KBM-7 (cell line): ENCODE measurements at regions not wholly inside any gene's neighbourhood (a gene's known extent, or its start where the extent isn't known, plus 50 kb on each side); places are given as distances from the start of the nearest gene placed in this dataset.
"Not testable (repeated sequence)": the region's sequence is repeated elsewhere in the genome, so short reads cannot be mapped to it uniquely, and the experiment has no call there.

Experiments
- DNase-seq: peaks from one replicate; pipeline ENCODE4 v3.0.0-alpha.2; 2015
- in situ Hi-C: fragments of 300-500 bp; cut with MboI; formaldehyde crosslinking; loops from 2 replicates; pipeline ENCODE4 v1.14.3; 2020; ENCODE audit warnings: low sequenced_read_pairs, low pct_unique_long_range_greater_than_20kb, mixed read lengths

DNA sequence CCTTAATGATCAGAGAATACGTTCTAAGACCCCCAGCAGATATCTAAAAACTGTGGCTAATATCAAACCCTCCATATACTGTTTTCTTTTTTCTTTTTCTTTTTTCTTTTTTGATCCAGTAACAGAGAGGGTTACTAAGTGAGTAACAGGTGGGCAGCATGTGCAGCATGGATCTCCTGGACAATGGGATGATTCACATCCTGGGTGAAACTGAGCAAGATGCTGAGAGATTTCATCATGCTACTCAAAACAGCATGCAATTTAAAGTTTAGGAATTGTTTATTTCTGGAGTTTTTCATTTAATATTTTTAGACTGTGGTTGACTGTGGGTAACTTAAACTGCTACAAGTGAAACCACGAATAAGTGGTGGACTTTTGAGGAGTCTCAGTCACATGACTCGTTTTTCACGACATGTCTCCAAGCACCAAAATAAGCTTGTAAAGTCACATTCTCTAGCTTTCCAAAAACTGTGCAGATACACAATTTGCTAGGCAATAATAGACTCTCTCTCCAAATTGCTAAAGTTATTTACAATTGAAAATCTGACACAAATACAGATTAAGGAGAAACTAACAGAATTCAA is 716.2 kb downstream of the NXPH1 start:
- no peak for DNase-seq
- in situ Hi-C loops: no loop called here

DNA sequence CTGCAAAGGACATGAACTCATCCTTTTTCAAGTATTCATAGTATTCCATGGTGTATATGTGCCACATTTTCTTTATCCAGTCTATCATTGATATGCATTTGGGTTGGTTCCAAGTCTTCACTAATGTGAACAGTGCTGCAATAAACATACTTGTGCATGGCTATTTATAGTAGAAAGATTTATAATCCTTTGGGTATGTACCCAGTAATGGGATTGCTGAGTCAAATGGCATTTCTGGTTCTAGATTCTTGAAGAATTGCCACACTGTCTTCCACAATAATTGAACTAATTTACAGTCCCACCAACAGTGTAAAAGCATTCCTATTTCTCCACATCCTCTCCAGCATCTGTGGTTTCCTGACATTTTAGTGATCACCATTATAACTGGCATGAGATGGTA is 730.3 kb downstream of the NXPH1 start:
- DNase-seq, in situ Hi-C loops: not testable (repeated sequence)

DNA sequence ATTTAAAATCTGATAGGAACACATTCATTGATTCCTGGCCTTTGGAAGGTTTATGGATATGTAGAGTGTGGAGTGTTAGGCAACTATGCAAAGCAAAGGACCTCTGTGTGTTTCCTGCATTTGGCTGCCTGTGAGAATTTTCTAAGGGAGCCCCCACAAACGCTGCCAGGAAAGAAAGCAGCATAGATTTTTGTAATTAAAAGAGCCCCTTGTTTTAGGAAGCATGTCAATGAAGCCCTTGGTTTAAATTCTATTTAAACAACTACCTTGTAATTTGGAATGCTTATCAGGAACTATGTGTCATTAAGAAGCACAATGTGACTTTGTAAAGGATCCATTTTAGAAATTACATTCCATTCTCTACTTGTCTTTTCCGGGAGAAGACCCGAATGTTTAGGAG is 742.5 kb downstream of the NXPH1 start:
- in situ Hi-C loops: no loop called here

DNA sequence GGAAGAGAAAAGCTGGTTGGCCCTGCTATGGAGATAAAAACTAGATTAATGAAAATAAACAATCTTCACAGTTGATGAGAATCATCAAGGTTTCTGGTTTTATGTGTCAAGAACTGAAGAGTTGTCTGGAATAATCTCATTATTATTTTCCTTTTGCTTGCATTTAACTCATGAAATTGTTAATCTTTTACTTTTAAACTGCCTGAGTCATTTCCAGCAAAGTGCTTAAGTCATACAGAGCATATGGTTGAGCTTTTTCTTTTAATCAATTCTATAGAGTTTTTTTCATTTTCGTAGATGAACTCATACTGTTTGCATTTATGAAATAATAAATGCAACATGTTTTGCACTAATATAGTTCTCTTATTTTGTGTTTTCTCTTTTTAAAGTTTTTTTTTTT is 747.9 kb downstream of the NXPH1 start:
- in situ Hi-C loops: no loop called here

More for the DNA sequence above, 742.5 kb downstream of the NXPH1 start:
- no peak for DNase-seq

DNA sequence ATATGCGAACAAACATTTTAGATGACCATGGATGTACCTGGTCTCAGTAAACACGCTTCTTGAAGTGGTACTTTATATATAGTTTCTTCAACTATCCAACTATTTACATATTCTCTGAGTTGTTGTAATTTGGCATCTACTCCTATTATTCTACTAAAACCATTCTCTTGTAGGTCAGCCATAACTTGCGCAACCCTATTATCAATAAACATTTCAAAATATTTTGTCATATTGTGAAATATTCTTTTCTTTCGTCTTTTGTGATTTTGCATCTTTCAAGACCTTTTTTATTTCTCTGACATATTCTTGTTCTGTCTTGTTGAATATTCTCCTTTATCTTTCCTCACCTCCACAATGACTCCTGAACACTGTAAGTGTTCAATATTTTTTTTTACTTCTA is 753.3 kb downstream of the NXPH1 start:
- in situ Hi-C loops: no loop called here
- DNase-seq: no peak

More for the DNA sequence above, 747.9 kb downstream of the NXPH1 start:
- no peak for DNase-seq

DNA sequence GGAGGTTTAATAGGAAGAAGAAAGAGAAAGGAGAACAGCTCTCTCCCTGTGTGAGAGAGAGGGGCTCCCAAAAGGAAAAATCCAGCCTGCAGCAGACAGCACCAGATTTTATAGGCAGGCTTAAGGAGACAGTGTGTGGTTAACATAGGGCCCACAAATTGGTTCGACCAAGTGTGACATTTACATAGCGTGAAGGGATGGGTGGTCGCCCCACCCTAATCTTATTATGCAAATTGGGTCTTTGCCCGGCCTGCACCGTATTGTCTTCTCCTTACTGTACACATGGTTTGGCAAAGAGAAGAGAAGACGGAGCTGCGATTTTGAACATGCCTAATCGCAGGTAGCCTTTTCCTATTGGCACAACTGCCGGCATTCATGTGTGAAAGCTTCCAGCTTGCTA is 756.3 kb downstream of the NXPH1 start:
- no peak for DNase-seq
- in situ Hi-C loops: no loop called here

DNA sequence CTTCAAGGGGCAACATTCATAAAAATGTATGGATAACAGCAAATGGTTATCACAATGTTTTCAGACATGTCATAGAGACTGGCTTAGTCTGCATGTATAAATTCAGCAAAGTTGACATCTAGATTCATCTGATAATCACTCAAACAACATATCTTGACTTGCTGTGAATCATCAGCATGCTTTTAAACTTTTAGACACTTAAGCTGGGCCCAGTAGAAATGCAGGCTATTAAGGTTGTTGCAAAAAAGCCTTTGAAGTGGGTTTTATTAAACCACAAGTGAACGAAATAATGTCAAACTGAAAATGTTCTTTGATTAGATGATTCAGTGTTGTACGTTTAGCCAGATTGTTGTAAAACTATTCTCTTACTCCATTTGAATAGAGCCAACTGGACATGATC is 759.6 kb downstream of the NXPH1 start:
- DNase-seq: no peak
- in situ Hi-C loops: no loop called here

DNA sequence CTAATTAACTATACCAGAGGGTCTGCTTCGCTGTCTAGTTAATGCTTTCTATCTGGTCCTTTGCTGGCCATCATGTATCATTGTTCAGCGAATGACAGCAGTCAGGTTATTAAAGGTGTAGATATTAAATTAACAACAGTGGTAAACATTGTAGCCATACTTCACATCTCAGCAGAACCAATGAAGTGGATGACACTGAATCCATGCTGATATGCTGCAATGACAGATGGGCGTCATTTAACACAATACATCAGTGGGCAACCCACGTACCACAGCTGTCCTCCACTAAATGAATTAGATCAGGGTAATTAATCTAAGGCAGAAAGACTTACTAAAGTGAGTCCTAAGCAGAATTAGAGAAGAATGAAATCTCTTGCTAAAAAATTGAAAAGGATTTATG is 767.2 kb downstream of the NXPH1 start:
- in situ Hi-C loops: no loop called here
- DNase-seq: no peak

DNA sequence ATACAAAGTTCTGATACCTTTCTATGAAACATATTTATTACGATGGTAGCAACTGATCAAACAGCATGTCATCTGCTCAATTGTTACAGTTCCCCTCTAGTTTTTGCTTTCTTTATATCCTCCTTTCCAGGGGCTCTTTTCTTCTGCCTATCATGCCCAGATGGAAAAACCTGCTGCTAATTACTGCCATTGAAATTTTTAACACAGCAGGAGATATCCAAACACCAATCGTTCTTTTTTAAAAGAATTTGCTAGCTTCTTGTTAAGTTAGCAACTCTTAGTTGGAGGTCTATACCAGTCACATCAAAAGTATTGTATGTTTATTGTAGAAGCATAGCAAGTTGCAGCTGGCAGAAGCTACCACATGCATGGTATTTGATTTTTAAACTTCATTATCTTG is 768.5 kb downstream of the NXPH1 start:
- no peak for DNase-seq
- in situ Hi-C loops: no loop called here

DNA sequence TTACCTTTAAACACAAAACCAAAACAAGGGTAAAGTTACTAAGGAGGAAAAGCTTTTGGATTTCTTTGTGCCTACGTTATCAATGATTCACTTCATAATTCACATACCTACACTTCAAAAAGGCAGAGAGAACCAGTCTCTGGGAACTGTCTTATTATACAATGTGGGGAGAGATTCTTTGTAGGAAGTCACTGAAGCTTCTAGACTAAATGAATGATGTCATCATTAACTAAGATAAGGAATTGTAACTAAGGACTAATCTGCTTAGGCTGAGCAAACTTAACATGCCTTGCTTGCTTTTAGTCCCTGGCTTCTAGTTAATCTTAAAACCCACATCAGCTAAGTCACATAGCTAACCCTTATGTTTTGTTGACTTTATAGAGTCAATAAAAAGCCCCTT is 771.2 kb downstream of the NXPH1 start:
- in situ Hi-C loops: no loop called here
- no peak for DNase-seq

DNA sequence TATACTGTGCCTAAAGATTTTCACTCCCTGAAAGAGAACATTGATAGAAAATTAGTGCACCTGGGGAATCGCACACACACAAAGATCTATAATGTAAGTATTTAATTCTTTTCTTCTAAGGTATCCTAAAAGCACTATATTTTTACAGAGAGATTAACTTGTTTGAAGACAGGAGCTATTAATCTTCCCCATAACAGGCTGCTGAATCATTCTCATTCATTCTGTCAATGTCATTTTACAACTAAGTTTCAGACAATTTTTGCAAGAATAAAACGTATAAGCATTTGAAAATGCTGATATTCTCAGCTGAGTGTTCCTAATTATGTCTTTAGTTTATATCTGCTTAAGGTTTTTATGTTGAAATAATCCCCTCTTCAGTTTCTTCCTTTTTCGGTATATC is 776.7 kb downstream of the NXPH1 start:
- DNase-seq: no peak
- in situ Hi-C loops: no loop called here

DNA sequence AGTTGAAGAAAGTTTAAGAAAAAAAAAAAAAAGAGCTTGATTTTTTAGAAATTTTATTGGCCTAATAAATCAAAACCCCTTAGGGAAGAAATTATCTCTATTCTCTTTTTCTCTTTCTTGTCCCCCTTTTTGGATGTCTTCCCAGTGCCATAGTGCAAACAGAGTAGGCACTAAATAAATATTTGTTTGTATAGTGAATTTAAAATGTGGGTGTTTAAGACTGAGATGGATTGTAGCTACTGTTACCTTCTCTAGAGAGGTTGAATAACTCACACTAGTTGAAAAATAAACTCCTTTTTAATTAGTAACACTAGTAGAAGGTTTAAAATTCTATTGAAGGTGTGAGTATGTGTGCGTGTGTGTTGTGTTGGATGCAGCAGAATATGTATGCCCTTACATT is 783.8 kb downstream of the NXPH1 start:
- DNase-seq: no peak
- in situ Hi-C loops: no loop called here

DNA sequence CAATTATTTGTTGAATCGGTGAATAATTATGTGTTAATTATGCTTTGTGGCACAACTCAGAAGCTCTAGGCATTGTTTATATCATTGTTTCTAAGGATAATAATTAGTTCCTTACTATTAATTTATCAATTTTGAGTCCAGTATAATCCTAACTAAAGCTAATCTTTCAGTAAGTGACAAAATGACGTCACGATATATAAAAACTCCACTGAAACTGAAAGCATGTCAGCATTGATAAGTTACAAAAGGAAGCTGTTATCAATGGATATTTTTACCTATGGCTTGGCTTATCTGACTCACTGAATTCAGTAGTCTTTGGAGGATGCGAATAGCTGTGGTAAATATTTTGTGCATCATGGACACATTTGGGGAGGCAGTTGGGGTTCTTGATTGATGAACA is 793.1 kb downstream of the NXPH1 start:
- in situ Hi-C loops: no loop called here

DNA sequence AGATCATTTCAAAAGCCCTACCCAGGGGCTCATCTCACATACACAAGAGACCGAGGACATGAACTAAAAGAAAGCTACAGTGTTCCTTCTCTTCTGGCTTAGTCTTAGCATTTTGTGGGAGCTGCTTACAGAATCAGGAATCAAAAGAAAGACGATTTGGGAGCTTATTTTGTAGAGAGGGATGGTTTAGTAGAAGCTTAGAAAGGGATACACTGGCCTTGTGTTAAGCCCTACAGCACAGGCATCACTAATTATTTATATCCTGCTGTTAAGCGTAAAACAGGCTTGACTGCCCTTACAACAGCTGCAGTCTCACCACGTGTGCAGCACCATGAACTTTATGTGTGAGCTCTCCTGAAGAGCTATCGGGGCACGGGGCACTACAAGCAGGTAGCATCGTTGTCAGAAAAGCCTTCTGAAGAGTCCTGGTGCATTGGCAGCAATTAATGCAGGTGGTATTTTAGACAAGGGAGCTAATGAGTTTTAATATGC is 798.3 kb downstream of the NXPH1 start:
- in situ Hi-C loops: no loop called here
- no peak for DNase-seq

More for the DNA sequence above, 793.1 kb downstream of the NXPH1 start:
- no peak for DNase-seq

DNA sequence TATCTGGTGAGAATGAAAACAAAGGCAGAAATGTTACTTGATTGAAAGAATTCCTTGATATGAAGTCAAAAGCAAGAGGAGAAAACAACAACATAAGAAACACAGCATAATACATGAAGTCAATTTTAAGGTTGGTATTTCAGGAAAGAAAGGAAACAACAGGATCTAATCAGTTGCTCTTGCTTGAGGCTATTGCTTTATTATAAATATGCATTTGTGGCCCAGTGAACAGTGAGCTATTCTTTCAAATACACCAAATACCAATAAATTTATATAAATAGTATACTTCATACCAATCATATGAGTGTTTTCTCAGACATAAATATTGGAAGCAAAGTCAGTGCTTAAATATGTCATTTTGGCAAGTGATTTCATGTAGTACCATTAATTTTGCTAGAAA is 806.6 kb downstream of the NXPH1 start:
- no peak for DNase-seq
- in situ Hi-C loops: no loop called here

DNA sequence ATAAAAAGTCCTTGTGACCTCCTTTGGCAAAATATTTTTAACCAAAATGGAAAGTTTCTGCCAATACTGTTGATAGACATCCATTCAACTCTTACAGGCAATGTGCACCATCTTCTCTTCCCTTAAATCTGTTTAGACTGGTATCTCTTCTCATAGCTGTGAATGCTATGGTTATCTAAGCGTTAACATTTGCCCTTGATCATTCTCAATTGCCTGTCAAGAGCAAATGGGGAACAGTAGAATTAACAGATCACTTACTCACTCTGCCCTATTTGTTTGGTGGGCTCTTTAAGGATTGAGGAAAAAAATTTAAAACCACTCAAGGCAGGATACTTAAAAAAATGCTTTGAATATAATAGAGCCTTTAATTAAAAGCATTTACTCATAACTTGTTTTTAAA is 808.4 kb downstream of the NXPH1 start:
- no peak for DNase-seq

DNA sequence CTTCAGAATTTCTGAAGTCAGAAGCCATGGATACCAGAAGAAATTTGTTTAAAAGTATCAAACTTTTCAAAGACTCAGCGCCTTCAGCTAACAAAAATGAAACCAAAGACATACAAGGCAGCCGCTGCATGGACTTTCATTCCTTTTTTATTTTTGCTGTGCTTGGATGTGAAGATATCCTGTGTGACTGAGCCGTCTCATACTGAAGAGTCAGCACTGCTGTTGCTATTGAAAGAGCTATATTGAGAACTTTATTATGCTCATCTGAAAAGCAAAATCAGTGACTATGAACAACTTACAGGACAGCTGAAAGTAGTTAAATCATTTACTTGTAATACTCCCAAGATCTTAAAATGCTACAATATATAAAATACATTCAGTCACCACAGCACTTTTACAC is 809.2 kb downstream of the NXPH1 start:
- in situ Hi-C loops: no loop called here
- DNase-seq: no peak

More for the DNA sequence above, 808.4 kb downstream of the NXPH1 start:
- in situ Hi-C loops: no loop called here

DNA sequence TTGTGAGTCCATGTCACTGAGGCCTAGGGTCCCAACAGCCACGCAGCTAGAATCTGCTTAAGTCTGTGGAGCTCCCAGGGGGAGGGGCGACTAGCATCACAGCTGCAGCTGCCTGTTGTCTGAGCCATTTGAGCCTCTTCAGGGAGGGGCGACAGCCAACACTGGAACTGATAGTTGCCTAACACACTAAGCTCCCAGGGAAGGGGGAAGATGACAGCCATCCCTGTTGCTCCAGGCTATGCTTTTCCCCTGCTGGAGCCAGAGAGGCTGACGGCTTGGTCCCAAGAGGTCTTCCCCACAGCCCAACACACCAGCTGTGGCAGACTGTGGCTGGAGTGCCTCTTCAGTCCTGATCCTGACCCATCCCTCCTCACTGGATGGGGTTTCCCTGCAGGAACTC is 817.5 kb downstream of the NXPH1 start:
- no peak for DNase-seq
- in situ Hi-C loops: no loop called here

DNA sequence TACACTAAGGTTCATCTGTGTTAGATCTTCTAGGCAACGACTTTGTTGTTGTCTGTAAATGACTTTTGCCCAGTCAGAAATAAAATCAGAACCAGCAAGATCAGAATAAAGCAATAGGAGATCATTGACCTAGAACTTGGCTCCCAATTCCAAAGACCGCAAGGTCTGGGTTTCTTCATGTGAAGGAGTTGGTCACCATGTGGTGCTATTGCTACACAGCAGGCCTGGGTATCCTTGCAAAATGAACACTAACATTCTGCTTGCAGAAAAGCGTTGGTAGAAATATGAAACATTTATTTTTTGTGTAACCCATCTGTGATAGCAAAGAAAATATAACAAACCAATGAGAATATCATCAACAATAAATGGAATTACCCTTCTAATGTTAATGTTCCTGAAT is 831.0 kb downstream of the NXPH1 start:
- no peak for DNase-seq
- in situ Hi-C loops: no loop called here

DNA sequence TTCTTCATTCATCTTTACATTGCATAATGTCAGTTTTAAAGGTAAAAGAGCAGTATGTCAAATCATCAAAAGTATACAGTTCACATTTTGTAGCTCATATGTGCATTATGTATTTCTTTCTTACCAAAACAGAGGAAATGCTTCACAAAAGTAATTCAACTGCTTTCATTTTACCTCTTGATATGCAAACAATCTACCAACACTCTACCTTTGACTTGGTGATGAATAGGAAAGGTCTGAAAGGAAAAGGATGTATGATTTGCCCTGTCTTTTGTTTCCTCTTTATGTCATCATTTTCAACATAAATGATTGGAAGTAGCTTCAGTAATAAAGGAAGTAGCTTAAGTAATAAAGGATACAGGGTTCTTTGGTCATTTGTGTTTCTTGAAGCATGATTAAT is 846.7 kb downstream of the NXPH1 start:
- in situ Hi-C loops: no loop called here
- DNase-seq: no peak

DNA sequence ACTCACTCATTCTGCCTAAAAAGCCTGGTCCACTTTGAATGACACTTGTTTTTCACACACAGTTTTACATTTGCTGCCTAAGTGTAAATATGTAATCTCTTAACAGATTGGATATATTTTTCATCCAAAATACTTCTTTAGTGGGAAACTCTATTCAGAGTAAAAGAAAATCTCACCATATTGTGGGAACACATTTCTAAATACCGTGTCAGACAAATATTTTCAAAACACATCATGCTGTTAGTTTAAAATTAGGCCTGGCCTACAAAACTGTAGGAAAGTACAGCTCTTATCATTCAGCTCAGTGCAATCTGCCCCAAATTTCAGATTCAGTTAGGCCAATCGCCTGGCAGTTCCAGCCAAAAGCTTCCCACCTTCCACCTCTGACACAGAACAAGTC is 849.8 kb downstream of the NXPH1 start:
- DNase-seq: no peak
- in situ Hi-C loops: no loop called here

DNA sequence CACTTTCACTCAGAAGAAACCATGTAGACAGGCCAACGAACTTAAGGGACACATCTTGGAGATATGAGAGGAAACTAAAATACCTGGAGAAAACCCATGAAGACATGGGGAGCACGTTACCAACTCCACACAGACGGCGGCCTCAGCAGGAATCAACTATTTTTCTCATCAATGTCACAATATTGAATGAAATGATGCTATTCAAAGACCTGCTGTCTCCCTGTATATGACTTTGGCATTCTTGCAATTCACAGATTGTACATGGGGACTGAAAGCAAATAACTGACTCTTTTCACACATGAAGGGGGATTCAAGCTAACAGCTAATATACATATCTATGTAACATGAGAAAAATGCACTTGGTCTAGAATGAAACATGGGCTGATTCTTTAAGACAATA is 869.0 kb downstream of the NXPH1 start:
- in situ Hi-C loops: no loop called here
- DNase-seq: no peak
